ENCODE measurements at regions not wholly inside any gene's neighbourhood (a gene's known extent, or its start where the extent isn't known, plus 50 kb on each side); places are given as distances from the start of the nearest gene placed in this dataset.

DNA sequence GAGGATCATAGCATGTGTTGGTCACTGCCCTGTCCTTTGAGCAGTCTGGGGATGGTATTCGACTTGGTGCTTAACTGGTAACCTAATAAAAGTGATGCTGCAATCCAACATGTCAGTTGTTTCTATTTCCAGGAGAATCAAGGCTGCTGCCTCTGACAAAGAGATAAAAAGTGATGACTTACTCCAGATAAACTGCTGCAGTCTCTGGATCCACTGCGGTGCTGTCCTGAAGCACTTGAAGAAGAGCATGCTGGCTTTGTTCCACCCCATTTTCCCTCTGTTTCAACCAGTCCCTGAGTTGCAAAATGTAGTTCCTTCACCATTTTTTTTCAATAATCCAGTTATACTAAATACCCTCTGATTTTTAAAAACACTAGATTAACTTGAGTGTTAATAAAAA, 403.5 kb upstream of the ANKRD30A start:
- TF ChIP-seq, protein P1, sequence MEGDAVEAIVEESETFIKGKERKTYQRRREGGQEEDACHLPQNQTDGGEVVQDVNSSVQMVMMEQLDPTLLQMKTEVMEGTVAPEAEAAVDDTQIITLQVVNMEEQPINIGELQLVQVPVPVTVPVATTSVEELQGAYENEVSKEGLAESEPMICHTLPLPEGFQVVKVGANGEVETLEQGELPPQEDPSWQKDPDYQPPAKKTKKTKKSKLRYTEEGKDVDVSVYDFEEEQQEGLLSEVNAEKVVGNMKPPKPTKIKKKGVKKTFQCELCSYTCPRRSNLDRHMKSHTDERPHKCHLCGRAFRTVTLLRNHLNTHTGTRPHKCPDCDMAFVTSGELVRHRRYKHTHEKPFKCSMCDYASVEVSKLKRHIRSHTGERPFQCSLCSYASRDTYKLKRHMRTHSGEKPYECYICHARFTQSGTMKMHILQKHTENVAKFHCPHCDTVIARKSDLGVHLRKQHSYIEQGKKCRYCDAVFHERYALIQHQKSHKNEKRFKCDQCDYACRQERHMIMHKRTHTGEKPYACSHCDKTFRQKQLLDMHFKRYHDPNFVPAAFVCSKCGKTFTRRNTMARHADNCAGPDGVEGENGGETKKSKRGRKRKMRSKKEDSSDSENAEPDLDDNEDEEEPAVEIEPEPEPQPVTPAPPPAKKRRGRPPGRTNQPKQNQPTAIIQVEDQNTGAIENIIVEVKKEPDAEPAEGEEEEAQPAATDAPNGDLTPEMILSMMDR (conservative IDR thresholded peaks at IDR 0.05 in 1 of 2, IDR thresholded peaks at IDR 0.05 in 1 of 2; ENCODE audit: low read depth in 1 of 2, low read length in 2 of 2): no peak
- TF ChIP-seq EZH2 (IDR thresholded peaks at IDR 0.05; ENCODE audit: low read length, missing control alignments): no peak

All from fibroblast of lung (primary cell).